Retinal pigment epithelial cell (primary cell): ENCODE measurements at regions not wholly inside any gene's neighbourhood (a gene's known extent, or its start where the extent isn't known, plus 50 kb on each side); places are given as distances from the start of the nearest gene placed in this dataset.

ENCODE experiments used
- DNase-seq: peaks from one replicate; pipeline ENCODE4 v3.0.0-alpha.2; 2010; ENCODE audit warnings: low read depth
- H3K4me3 ChIP-seq: 2 replicates; pipeline ENCODE4 v1.5.1; 2011; ENCODE audit warnings: mild to moderate bottlenecking, low read length, control low read depth, moderate library complexity
- CTCF ChIP-seq: conservative IDR thresholded peaks from 2 replicates; pipeline ENCODE4 v1.5.1; 2011; ENCODE audit warnings: low read depth, low read length, control low read depth, inconsistent platforms

- H3K4me3 ChIP-seq: no peak overlapping the region
- no peak for TF ChIP-seq CTCF
- DNase-seq: no peak
Measured at GRCh38 chr3:30294241-30294667, 312.1 kb upstream of the TGFBR2 start.

- no peak for TF ChIP-seq CTCF
- no peak overlapping the region for H3K4me3 ChIP-seq
- DNase-seq: no peak
Measured at GRCh38 chr3:30297112-30297511, 309.3 kb upstream of the TGFBR2 start.

GRCh38 chr3:30299674-30300385, 306.6 kb upstream of the TGFBR2 start:
- H3K4me3 ChIP-seq: no peak overlapping the region
- DNase-seq: no peak
- no peak for TF ChIP-seq CTCF

GRCh38 chr3:30300809-30301208, 305.6 kb upstream of the TGFBR2 start:
- DNase-seq: no peak
- no peak for TF ChIP-seq CTCF

GRCh38 chr3:30302027-30302426, 304.4 kb upstream of the TGFBR2 start:
- no peak for TF ChIP-seq CTCF
- no peak for DNase-seq
- no peak overlapping the region for H3K4me3 ChIP-seq

More at GRCh38 chr3:30300809-30301208, 305.6 kb upstream of the TGFBR2 start:
- H3K4me3 ChIP-seq: no peak overlapping the region

- TF ChIP-seq CTCF: no peak
- DNase-seq: no peak
- H3K4me3 ChIP-seq: no peak overlapping the region
Measured at GRCh38 chr3:30303770-30304169, 302.6 kb upstream of the TGFBR2 start.

GRCh38 chr3:30305021-30305420, 301.4 kb upstream of the TGFBR2 start:
- TF ChIP-seq CTCF: no peak
- H3K4me3 ChIP-seq: no peak overlapping the region
- no peak for DNase-seq
